Chondrocyte (in vitro differentiated cells): ENCODE measurements at regions not wholly inside any gene's neighbourhood (a gene's known extent, or its start where the extent isn't known, plus 50 kb on each side); places are given as distances from the start of the nearest gene placed in this dataset.

Source experiments
- DNase-seq: peaks from one replicate; pipeline ENCODE4 v3.0.0; 2021; ENCODE audit warnings: mixed read lengths, low spot score
- H3K27ac Mint-ChIP-seq: one replicate; pipeline ENCODE4 v1.8.0; 2021; ENCODE audit warnings: mild to moderate bottlenecking, moderate library complexity, mixed read lengths; ENCODE audit not compliant: unreplicated experiment
- H3K27me3 Mint-ChIP-seq: 2 replicates; pipeline ENCODE4 v1.8.0; 2021; ENCODE audit warnings: low read depth, mixed read lengths
- H3K36me3 Mint-ChIP-seq: 2 replicates; pipeline ENCODE4 v1.8.0; 2021; ENCODE audit warnings: low read depth, mixed read lengths
- H3K4me1 Mint-ChIP-seq: 2 replicates; pipeline ENCODE4 v1.8.0; 2021; ENCODE audit warnings: low read depth, mild to moderate bottlenecking, mixed read lengths
- H3K4me3 Mint-ChIP-seq: one replicate; pipeline ENCODE4 v1.8.0; 2021; ENCODE audit warnings: mild to moderate bottlenecking, moderate library complexity, mixed read lengths; ENCODE audit not compliant: unreplicated experiment
- H3K9me3 Mint-ChIP-seq: 2 replicates; pipeline ENCODE4 v1.8.0; 2021; ENCODE audit warnings: low read depth, mixed read lengths
- CTCF ChIP-seq: fragments of 200-600 bp; sonication (generic); IDR thresholded peaks from 2 replicates; pipeline ENCODE4 v1.5.0; 2021; ENCODE audit warnings: antibody characterized with exemption, mild to moderate bottlenecking, moderate library complexity

- H3K27ac Mint-ChIP-seq, result no peak overlapping the region
- no peaks in the 10 kb centered on the region for H3K36me3 Mint-ChIP-seq
- peaks cover 25% of the 10 kb centered on the region for H3K27me3 Mint-ChIP-seq
- no peaks in the 10 kb centered on the region for H3K4me1 Mint-ChIP-seq
- H3K9me3 Mint-ChIP-seq, result peaks cover 9% of the 10 kb centered on the region
- no peak for DNase-seq
- no peak overlapping the region for H3K4me3 Mint-ChIP-seq
- TF ChIP-seq CTCF, result no peak
These were observed 213.0 kb downstream of the ERCC6L2 start for GRCh38 chr9:96088510-96088909.

DNA sequence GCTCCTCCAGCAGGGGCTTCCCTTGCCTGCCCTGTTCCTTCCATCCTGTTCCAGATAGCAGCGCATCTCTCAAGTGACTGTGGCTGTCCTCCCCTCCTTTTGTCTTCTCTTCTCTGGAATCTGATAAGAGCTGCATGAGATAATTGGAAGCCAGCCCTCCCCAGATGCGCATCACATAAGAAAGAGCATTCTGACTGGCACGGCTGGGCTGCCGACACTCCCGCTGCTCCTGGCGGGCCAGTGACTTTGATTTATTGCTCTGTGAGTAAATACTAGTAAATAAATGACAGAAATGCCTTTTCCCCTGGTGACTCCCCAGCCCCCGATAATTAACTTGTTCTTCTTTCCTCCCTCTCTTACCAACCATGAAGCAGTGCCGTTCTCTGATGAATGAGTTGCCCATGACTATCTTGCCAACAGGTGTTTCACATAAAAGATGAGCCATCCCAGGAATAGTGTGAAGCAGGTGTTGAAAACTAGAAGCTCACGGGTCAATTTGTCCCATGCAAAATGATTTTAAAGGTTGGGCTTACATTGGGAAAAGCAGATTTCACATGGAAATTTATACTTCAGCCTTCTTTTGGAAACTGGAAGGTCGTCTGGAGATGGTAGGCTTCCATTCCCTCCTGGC is 212.3 kb downstream of the ERCC6L2 start:
- DNase-seq, result no peak
- Mint-ChIP-seq H3K27me3 (peaks cover 25% of the 10 kb centered on the region), H3K27ac (no peak overlapping the region), H3K9me3 (peaks cover 9% of the 10 kb centered on the region), H3K4me1 (no peaks in the 10 kb centered on the region), H3K36me3 (no peaks in the 10 kb centered on the region), H3K4me3 (no peak overlapping the region)
- no peak for TF ChIP-seq CTCF

DNA sequence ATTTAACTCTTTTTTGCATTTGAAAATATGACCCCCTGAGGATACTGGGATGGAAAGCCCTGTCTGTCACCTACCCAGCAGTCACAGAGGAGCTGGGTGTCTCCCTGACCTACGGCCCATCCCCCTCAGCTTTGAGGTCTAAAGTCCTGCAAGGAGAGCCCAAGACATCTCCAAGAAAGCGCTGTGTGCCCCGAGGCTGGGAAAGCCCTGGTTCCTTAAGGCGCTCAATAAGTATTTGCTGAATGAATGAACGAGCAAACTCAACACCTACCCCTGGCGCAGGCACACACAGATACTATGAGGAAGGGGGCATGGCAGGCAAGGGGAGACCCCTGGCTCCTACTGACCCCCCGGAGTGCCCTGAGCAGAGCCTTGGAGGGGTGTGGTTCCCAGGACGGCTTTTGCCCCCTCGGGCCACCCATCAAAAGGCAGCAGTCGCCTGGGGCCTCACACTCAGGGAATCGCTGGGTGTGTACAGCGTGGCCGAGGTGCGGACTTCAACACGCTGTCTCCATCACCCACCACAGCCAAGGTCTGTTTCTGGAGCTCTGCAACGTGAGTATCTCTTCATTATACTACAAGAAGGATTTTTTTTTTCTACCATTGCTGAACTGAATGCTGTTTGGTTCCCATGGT is 211.6 kb downstream of the ERCC6L2 start:
- Mint-ChIP-seq H3K4me3 (no peak overlapping the region), H3K4me1 (no peaks in the 10 kb centered on the region), H3K9me3 (peaks cover 9% of the 10 kb centered on the region), H3K27me3 (peaks cover 25% of the 10 kb centered on the region), H3K27ac (no peak overlapping the region), H3K36me3 (no peaks in the 10 kb centered on the region)
- no peak for TF ChIP-seq CTCF
- DNase-seq, result no peak

DNA sequence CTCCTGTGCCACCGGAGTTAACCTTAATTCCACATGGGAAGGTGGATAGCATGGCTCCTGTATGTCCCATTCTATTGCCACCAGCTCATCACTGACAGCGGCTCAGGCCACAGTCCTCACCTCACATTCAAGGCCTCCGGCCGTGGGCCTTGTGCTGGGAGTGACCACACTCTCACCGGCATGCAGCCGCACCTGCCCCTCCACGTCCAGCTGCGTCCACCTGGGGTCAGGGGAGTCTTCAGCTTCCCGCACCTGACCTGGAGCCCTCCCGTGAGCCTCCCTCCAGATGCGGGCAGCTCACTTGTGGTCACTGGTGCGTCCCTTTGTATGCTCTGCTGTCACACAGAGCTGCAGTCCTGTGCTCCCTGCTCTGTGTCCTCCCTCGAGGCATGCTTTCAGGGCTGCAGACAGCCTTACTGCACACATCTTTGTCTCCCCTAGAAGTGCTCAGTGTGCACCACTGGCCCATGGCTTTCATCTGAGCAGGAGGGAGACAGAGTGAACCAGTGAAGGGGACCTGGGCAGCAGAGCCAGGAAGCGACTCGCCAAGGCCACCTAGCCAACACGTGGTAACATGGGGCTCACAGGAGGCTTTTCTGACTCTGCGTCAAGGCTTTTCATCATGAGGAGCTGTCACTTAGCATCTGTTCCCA is 210.1 kb downstream of the ERCC6L2 start:
- Mint-ChIP-seq H3K4me3 (no peak overlapping the region), H3K27ac (no peak overlapping the region), H3K27me3 (peaks cover 29% of the 10 kb centered on the region), H3K36me3 (no peaks in the 10 kb centered on the region), H3K4me1 (no peaks in the 10 kb centered on the region), H3K9me3 (peaks cover 2% of the 10 kb centered on the region)
- no peak for TF ChIP-seq CTCF
- DNase-seq, result no peak

GRCh38 chr9:96084331-96084734 is 208.8 kb downstream of the ERCC6L2 start:
- no peak for DNase-seq
- peaks cover 29% of the 10 kb centered on the region for H3K27me3 Mint-ChIP-seq
- H3K9me3 Mint-ChIP-seq, result no peaks in the 10 kb centered on the region
- H3K4me1 Mint-ChIP-seq, result no peaks in the 10 kb centered on the region
- no peaks in the 10 kb centered on the region for H3K36me3 Mint-ChIP-seq
- no peak for TF ChIP-seq CTCF
- H3K27ac Mint-ChIP-seq, result no peak overlapping the region
- H3K4me3 Mint-ChIP-seq, result no peak overlapping the region
